Activated naive CD4-positive, alpha-beta T cell treated with anti-CD3 and anti-CD28 coated beads for 36 hours (primary cell): ENCODE measurements at regions not wholly inside any gene's neighbourhood (a gene's known extent, or its start where the extent isn't known, plus 50 kb on each side); places are given as distances from the start of the nearest gene placed in this dataset.
"Not testable (repeated sequence)": the region's sequence is repeated elsewhere in the genome, so short reads cannot be mapped to it uniquely, and the experiment has no call there.

Experiments used
- CTCF ChIA-PET: fragments of 350-600 bp; sonication (Branson Sonifier 250); formaldehyde crosslinking; loops from one replicate; lab custom pipeline; 2021; ENCODE audit warnings: antibody characterized with exemption; lab: Charles Lee
- DNase-seq: peaks from one replicate; pipeline ENCODE4 v3.0.0-alpha.2; 2020
- H3K27ac Mint-ChIP-seq: one replicate; pipeline ENCODE4 v1.8.0; 2021; ENCODE audit warnings: mild to moderate bottlenecking, mixed read lengths
- H3K27me3 Mint-ChIP-seq: one replicate; pipeline ENCODE4 v1.8.0; 2021; ENCODE audit warnings: low read depth, mixed read lengths
- H3K36me3 Mint-ChIP-seq: one replicate; pipeline ENCODE4 v1.8.0; 2021; ENCODE audit warnings: low read depth, mixed read lengths
- H3K4me1 Mint-ChIP-seq: one replicate; pipeline ENCODE4 v1.8.0; 2021; ENCODE audit warnings: low read depth, mixed read lengths
- H3K4me3 Mint-ChIP-seq: one replicate; pipeline ENCODE4 v1.8.0; 2021; ENCODE audit warnings: mild to moderate bottlenecking, moderate library complexity, mixed read lengths
- H3K9me3 Mint-ChIP-seq: one replicate; pipeline ENCODE4 v1.8.0; 2021; ENCODE audit warnings: mixed read lengths
- intact Hi-C: fragments of 100-400 bp; cut with micrococcal nuclease; formaldehyde crosslinking; loops from one replicate; pipeline ENCODE4 v1.15.1; 2023

DNA sequence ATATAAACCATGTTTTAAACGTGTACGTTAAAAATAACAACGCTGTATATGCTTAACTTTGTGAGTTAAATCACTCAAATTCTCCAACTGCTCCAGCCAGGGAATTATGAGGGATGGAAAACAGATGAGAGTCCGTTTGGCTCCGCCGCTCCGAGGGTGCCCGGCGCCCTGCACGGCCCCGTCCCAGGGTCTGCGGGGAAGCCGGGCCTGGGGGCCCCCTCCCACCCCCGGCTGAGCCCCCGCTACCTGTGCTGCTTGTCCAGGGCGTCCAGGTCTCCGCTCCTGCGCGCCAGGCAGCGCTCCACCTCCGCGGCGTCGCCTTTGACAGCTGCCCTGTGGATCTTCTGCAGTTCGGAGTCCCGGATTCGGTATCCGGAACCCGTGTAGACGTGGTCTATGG lies 415.5 kb downstream of the FOXD4L4 start:
- DNase-seq, H3K4me3 Mint-ChIP-seq, CTCF ChIA-PET, H3K9me3 Mint-ChIP-seq, H3K4me1 Mint-ChIP-seq, H3K27me3 Mint-ChIP-seq, intact Hi-C loops, H3K36me3 Mint-ChIP-seq, H3K27ac Mint-ChIP-seq: not testable (repeated sequence)

DNA sequence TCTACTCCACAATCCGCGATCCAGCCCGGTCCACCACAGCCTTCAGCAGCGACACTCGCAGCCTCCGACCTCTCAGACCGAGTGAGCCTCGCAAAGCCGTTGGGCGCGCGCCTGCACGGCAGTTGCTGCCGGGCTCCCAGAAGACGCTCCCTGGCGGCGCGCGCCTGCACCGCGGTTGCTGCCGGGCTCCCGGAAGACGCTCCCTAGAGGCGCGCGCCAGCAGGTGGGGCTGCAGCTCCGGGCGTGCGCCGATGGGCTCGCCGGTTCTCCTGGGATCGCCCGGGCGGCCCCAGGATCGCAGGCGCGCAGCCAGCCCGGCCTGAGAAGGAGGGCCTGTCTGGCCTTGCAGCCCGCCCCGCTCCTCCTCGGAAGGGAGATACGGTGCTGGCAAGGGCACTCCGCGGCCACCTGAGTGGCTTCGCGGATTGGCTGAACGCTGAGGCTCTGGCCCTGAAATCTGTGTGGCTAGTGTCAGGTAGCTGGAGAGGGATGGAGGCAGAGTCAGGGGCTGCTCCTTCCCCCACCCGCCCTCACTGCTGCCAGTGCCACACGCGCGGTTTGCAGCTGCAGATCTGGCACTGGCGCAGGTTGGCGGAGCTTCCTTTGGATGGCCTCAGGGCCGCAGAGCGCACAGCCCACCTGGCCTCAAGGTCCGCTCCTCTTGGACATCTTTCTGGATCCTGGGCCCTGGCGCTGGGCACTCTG lies 416.2 kb downstream of the FOXD4L4 start:
- CTCF ChIA-PET, H3K4me3 Mint-ChIP-seq: not testable (repeated sequence)

GRCh38 chr9:66153971-66154691 lies 417.2 kb downstream of the FOXD4L4 start:
- H3K27ac Mint-ChIP-seq, intact Hi-C loops, CTCF ChIA-PET, H3K27me3 Mint-ChIP-seq, H3K4me3 Mint-ChIP-seq, H3K4me1 Mint-ChIP-seq, H3K9me3 Mint-ChIP-seq, H3K36me3 Mint-ChIP-seq: not testable (repeated sequence)
- peak; percentile 19 for DNase-seq

More for the DNA sequence above, 416.2 kb downstream of the FOXD4L4 start:
- H3K4me1 Mint-ChIP-seq, intact Hi-C loops, H3K9me3 Mint-ChIP-seq, H3K36me3 Mint-ChIP-seq, H3K27me3 Mint-ChIP-seq, H3K27ac Mint-ChIP-seq: not testable (repeated sequence)
- DNase-seq: peak; percentile 59

DNA sequence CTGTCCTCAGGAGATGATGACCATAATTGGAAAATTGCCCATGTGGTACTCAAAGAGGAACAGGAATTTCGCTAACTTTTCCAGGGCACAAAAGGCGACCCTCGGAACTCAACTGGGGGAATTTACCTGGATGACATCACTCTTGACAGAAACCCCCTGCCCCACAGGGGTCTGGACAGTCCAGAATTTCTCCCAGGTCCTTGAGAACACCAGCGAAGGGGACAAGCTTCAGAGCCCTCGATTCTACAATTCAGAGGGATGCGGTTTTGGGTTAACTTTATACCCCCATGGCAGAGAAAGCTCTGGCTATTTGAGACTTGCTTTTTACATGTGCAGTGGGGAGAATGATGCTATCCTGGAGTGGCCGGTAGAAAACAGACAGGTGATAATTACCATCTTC lies 445.4 kb downstream of the FOXD4L4 start:
- DNase-seq, H3K27me3 Mint-ChIP-seq, CTCF ChIA-PET, H3K4me3 Mint-ChIP-seq, H3K27ac Mint-ChIP-seq, intact Hi-C loops, H3K9me3 Mint-ChIP-seq, H3K4me1 Mint-ChIP-seq, H3K36me3 Mint-ChIP-seq: not testable (repeated sequence)

DNA sequence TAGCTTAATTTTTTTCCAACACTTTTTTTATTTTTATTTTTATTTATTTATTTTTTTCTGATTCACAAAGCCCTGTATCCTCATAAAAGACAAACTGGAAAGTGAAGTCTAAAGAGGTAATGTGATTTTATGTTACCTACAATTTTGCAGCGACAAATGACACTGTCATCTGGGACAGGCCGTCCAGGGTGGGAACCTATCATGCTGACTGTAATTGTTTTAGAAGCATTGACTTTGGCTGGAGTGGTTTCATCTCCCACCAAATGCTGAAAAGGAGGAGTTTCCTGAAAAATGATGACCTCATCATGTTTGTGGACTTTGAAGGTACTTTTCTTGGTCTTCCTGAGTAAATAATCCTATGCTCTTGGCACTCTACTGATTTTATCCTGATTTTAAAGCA lies 446.7 kb downstream of the FOXD4L4 start:
- H3K27ac Mint-ChIP-seq, H3K4me3 Mint-ChIP-seq, intact Hi-C loops, CTCF ChIA-PET, H3K27me3 Mint-ChIP-seq, H3K9me3 Mint-ChIP-seq, H3K36me3 Mint-ChIP-seq, H3K4me1 Mint-ChIP-seq, DNase-seq: not testable (repeated sequence)

- H3K4me3 Mint-ChIP-seq, H3K4me1 Mint-ChIP-seq, H3K27me3 Mint-ChIP-seq, CTCF ChIA-PET, H3K9me3 Mint-ChIP-seq, H3K27ac Mint-ChIP-seq, DNase-seq, intact Hi-C loops, H3K36me3 Mint-ChIP-seq: not testable (repeated sequence)
These were observed 460.3 kb downstream of the FOXD4L4 start for GRCh38 chr9:66197199-66197598.

DNA sequence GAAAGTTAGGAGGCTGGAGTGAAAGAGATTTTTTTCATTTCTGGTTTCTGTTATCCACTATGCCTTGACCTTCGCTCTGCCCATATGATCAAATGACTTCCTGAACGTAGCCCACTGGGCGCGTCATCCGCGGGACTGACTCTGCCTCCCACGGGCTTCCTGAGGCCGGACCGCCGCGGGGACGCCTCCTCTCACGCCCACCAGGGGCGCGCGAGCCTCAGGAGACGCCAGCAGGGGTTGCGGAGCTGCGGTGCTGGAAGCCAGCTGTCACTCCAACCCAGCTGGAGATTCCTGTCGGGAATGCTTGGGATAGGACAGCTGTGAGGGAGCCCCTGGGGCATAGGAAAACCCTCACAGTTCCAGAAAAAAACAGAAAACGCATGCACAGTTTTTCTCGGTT lies 461.5 kb downstream of the FOXD4L4 start:
- H3K4me1 Mint-ChIP-seq, H3K4me3 Mint-ChIP-seq, H3K9me3 Mint-ChIP-seq, H3K27ac Mint-ChIP-seq, H3K36me3 Mint-ChIP-seq, H3K27me3 Mint-ChIP-seq, intact Hi-C loops, DNase-seq, CTCF ChIA-PET: not testable (repeated sequence)

- H3K4me3 Mint-ChIP-seq, H3K9me3 Mint-ChIP-seq, DNase-seq, H3K27me3 Mint-ChIP-seq, intact Hi-C loops, CTCF ChIA-PET, H3K4me1 Mint-ChIP-seq, H3K36me3 Mint-ChIP-seq, H3K27ac Mint-ChIP-seq: not testable (repeated sequence)
These were observed 469.7 kb downstream of the FOXD4L4 start for GRCh38 chr9:66206617-66207016.

DNA sequence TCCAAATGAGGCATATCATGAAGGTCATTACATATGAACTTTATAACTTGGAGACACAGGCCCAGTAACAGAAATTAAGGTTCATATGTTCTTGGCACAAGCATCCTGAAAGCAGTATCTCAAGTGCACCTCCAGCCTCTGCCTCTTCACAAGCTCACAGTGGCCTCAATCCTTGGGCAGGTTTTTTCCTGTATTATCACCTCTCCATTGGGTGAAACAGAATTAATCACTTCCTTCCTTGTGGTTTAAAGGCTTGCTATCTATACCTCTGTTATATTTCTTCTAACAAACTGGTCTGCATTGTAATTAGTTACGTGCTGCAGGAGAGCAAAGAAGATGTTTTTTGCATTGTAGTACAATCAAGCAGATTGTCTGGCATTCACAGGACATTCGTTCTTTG lies 471.0 kb downstream of the FOXD4L4 start:
- intact Hi-C loops, CTCF ChIA-PET, H3K4me3 Mint-ChIP-seq, H3K36me3 Mint-ChIP-seq, H3K4me1 Mint-ChIP-seq, H3K27ac Mint-ChIP-seq, H3K9me3 Mint-ChIP-seq, H3K27me3 Mint-ChIP-seq, DNase-seq: not testable (repeated sequence)

DNA sequence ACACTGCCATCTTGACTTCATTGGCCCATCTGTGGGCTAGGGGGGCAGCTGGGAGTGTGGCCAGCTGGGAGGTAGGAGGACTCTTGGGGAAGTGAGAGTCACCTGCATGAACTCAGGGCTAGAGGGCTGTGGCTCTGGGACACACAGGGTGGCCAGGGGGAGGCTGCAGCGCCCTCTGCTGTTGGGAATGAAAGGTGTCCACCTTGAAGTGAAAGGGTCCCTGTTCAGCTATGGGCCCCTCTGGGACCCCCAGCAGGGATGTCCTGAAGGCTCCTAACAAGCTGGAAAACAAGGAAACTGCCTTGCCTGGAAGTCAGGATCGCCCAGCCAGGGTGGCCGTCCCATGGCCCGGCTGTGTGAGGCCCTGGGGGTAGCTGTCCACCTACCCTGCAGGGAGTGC lies 507.8 kb downstream of the FOXD4L4 start:
- peak; percentile 10 for DNase-seq
- H3K36me3 Mint-ChIP-seq, H3K27ac Mint-ChIP-seq, H3K9me3 Mint-ChIP-seq, H3K27me3 Mint-ChIP-seq, CTCF ChIA-PET, H3K4me3 Mint-ChIP-seq, H3K4me1 Mint-ChIP-seq, intact Hi-C loops: not testable (repeated sequence)

DNA sequence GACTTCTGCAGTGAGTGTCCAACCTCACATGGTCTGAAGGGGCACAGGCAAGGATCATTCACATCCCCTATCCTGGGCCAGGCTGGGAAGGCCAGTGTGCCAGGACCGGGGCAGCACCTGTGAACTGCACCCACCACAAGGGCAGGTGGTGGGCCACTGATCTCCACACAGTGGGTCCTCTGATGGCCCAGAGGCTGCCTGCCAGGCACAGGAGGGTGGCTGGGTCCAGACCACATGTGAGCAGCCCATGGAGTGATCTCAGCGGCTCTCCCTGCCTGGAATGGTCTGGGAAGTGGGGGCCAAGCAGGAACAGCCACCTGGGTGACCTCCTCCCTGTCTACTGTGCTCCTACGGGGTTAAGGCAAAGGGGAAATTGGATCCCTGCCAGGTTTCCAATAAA lies 508.5 kb downstream of the FOXD4L4 start:
- H3K4me1 Mint-ChIP-seq, H3K36me3 Mint-ChIP-seq, H3K27ac Mint-ChIP-seq, CTCF ChIA-PET, H3K9me3 Mint-ChIP-seq, DNase-seq, H3K4me3 Mint-ChIP-seq, intact Hi-C loops, H3K27me3 Mint-ChIP-seq: not testable (repeated sequence)

DNA sequence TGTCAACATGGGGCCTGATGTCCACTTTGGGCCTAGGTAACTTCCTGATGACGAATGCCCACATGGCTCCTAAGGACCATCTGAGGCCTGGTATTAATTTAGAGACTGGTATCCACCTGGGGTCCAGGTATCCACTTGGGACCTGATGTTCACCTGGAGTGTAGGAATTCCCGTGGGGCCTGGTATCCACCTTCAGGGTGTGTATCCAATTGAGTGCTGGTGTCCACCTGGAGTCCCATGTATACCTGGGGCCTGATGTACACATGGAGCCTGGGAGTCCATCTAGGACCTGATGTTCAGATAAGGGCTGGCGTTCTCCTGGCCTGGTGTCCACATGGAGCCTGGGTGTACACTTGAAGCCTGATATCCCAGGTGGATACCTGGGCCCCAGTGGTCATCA lies 520.6 kb downstream of the FOXD4L4 start:
- CTCF ChIA-PET, H3K4me1 Mint-ChIP-seq, H3K36me3 Mint-ChIP-seq, H3K27ac Mint-ChIP-seq, H3K9me3 Mint-ChIP-seq, H3K4me3 Mint-ChIP-seq, intact Hi-C loops, DNase-seq, H3K27me3 Mint-ChIP-seq: not testable (repeated sequence)

DNA sequence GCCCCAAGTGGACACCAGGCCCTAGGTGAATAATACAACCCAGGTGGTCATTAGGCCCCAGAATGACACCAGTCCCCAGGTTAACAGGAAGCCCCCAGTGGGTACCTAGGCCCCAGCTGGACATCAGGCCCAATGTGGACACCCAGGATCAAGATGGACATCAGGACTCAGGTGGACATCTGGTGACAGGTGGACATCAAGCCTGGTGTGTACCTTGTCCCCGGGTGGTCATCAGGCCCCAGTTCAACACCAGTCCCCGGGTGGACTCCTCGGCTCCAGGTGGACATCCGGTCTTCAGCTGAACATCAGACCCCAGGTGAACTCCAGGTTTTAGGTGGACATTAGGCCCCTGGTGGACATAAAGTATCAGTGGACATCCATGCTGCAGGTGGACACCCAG lies 524.6 kb downstream of the FOXD4L4 start:
- H3K27me3 Mint-ChIP-seq, CTCF ChIA-PET, H3K27ac Mint-ChIP-seq, H3K36me3 Mint-ChIP-seq, H3K4me3 Mint-ChIP-seq, intact Hi-C loops, DNase-seq, H3K4me1 Mint-ChIP-seq, H3K9me3 Mint-ChIP-seq: not testable (repeated sequence)
